ENCODE measurements at regions not wholly inside any gene's neighbourhood (a gene's known extent, or its start where the extent isn't known, plus 50 kb on each side); places are given as distances from the start of the nearest gene placed in this dataset.
"Not testable (repeated sequence)": the region's sequence is repeated elsewhere in the genome, so short reads cannot be mapped to it uniquely, and the experiment has no call there.

- CTCF ChIA-PET; H3K4me2 ChIP-seq (ENCODE audit: control insufficient read depth, insufficient read depth); H3K4me1 ChIP-seq (ENCODE audit: control insufficient read depth, insufficient read depth, low read length); ATAC-seq; H3K27me3 ChIP-seq (replicated peaks in 1 of 2; ENCODE audit: control insufficient read depth in 2 of 2, insufficient read depth in 2 of 2, low read length in 1 of 2); H3K9ac ChIP-seq (ENCODE audit: control insufficient read depth, insufficient read depth, low read length); POLR2A ChIA-PET; intact Hi-C loops (cut with micrococcal nuclease; ENCODE audit: unreplicated experiment); H4K20me1 ChIP-seq (ENCODE audit: control insufficient read depth, insufficient read depth); FAIRE-seq; H3K9me3 ChIP-seq (replicated peaks; ENCODE audit: control insufficient read depth, insufficient read depth, low read length); BruUV-seq (replicated peaks); H3K79me2 ChIP-seq (ENCODE audit: control insufficient read depth, insufficient read depth, low read length); H3K36me3 ChIP-seq (ENCODE audit: control insufficient read depth in 2 of 2, insufficient read depth in 2 of 2, low read length in 1 of 2); SMC1A ChIA-PET (ENCODE audit: uncharacterized antibody, unreplicated experiment); H3K27ac ChIP-seq (ENCODE audit: control insufficient read depth, insufficient read depth); H3K4me3 ChIP-seq; in situ Hi-C loops (cut with MboI); DNase-seq (ENCODE audit: low read depth, low spot score); RAD21 ChIA-PET (ENCODE audit: unreplicated experiment); H2AFZ ChIP-seq (ENCODE audit: control insufficient read depth, low read depth, low read length): not testable (repeated sequence)
- peak; percentile 45; the same call in 1 of the 2 replicates for TF ChIP-seq ZBTB40 (IDR thresholded peaks at IDR 0.05; ENCODE audit: borderline replicate concordance)
- 46% methylated on average over 3 of the region's 3 CpGs for WGBS (ENCODE audit: insufficient coverage, insufficient replicate concordance, low lambda C conversion rate, missing lambda C conversion rate)
These were observed 146.3 kb upstream of the HDAC4 start for GRCh38 chr2:239547140-239547539.

- Histone ChIP-seq H3K27ac (ENCODE audit: control insufficient read depth, insufficient read depth) (no peak overlapping the region), H2AFZ (ENCODE audit: control insufficient read depth, low read depth, low read length) (no peak overlapping the region), H3K4me1 (ENCODE audit: control insufficient read depth, insufficient read depth, low read length) (no peaks in the 10 kb centered on the region), H3K4me3 (no peak overlapping the region), H3K9ac (ENCODE audit: control insufficient read depth, insufficient read depth, low read length) (no peak overlapping the region), H3K4me2 (ENCODE audit: control insufficient read depth, insufficient read depth) (no peak overlapping the region), H3K79me2 (ENCODE audit: control insufficient read depth, insufficient read depth, low read length) (no peaks in the 10 kb centered on the region), H3K27me3 (replicated peaks in 1 of 2; ENCODE audit: control insufficient read depth in 2 of 2, insufficient read depth in 2 of 2, low read length in 1 of 2) (peaks cover 0 to 4% of the 10 kb centered on the region in 2 experiments; a peak in 1 of 4 replicates), H4K20me1 (ENCODE audit: control insufficient read depth, insufficient read depth) (no peaks in the 10 kb centered on the region), H3K36me3 (ENCODE audit: control insufficient read depth in 2 of 2, insufficient read depth in 2 of 2, low read length in 1 of 2) (no peaks in the 10 kb centered on the region), H3K9me3 (replicated peaks; ENCODE audit: control insufficient read depth, insufficient read depth, low read length) (no peaks in the 10 kb centered on the region; the same call in 2 of the 3 replicates)
- in situ Hi-C loops (cut with MboI): no loop called here
- intact Hi-C loops (cut with micrococcal nuclease; ENCODE audit: unreplicated experiment): no loop called here
- CTCF ChIA-PET: no interaction called here
- 41% methylated on average over 9 of the region's 9 CpGs for WGBS (ENCODE audit: insufficient coverage, insufficient replicate concordance, low lambda C conversion rate, missing lambda C conversion rate)
- no TSS peak for BruUV-seq (replicated peaks)
- SMC1A ChIA-PET (ENCODE audit: uncharacterized antibody, unreplicated experiment): no interaction called here
- TF ChIP-seq TCF12 (IDR thresholded peaks at IDR 0.05; ENCODE audit: low read depth, low read length): no peak
- POLR2A ChIA-PET: no interaction called here
- DNase-seq (ENCODE audit: low read depth, low spot score) (no peak), FAIRE-seq (no peak), ATAC-seq (no peak)
- RAD21 ChIA-PET (ENCODE audit: unreplicated experiment): no interaction called here
These were observed 145.7 kb upstream of the HDAC4 start for GRCh38 chr2:239546541-239546940.

Data from GM12878 (cell line).